Left kidney (tissue), 1 donor: ENCODE measurements at regions not wholly inside any gene's neighbourhood (a gene's known extent, or its start where the extent isn't known, plus 50 kb on each side); places are given as distances from the start of the nearest gene placed in this dataset.

Experiments
- DNase-seq: peaks from one replicate; pipeline ENCODE4 v3.0.0-alpha.2; 2013

DNA sequence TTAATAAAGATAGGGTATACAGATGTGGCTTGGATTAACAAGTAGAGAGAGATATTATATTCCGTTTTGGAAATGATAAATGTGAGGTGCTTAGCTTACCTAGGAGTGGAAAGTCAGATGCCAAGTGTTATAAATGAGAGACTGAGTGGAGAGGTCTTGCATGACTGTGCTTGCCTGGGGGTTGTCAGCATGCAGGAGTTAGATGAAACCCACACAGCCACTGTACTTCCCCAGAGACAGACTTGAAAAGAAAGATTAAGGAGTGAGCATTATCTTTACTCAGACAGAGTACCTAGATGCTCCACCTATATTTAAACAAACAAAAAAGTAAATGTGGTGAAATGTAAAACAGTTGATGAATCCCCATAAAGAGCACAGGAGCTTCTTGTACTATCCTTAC, 482.7 kb downstream of the RIT2 start:
- no peak for DNase-seq

- no peak for DNase-seq
These were observed 480.0 kb downstream of the RIT2 start for GRCh38 chr18:42635378-42636048.

- peak; percentile 1 for DNase-seq
These were observed 479.2 kb downstream of the RIT2 start for GRCh38 chr18:42636309-42636708.

- no peak for DNase-seq
These were observed 475.3 kb downstream of the RIT2 start for GRCh38 chr18:42640160-42640559.

- no peak for DNase-seq
These were observed 473.5 kb downstream of the RIT2 start for GRCh38 chr18:42641996-42642395.

- DNase-seq, result no peak
These were observed 470.8 kb downstream of the RIT2 start for GRCh38 chr18:42644729-42645131.

- no peak for DNase-seq
These were observed 466.0 kb downstream of the RIT2 start for GRCh38 chr18:42649331-42650035.

DNA sequence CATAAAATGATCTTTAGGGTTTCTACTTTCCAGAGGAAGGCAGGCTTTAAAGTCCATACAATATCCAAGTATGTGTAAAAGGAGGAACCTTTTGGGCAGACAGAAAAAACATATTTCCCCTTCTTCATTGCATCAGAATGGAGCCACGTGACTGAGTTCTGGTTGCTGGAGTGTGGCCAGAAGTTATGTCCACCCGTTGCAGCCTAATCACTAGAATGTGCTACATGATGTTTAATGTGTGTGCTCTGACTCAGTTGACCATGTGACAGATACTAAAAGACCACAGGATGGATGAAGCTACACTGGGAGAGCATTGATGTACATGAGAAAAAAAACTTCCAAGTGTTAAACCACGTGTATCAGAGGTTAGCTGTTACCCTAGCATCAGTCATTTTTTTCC, 460.9 kb downstream of the RIT2 start:
- no peak for DNase-seq

- no peak for DNase-seq
These were observed 457.9 kb downstream of the RIT2 start for GRCh38 chr18:42657551-42657950.

GRCh38 chr18:42658171-42658570, 457.3 kb downstream of the RIT2 start:
- DNase-seq, result no peak

DNA sequence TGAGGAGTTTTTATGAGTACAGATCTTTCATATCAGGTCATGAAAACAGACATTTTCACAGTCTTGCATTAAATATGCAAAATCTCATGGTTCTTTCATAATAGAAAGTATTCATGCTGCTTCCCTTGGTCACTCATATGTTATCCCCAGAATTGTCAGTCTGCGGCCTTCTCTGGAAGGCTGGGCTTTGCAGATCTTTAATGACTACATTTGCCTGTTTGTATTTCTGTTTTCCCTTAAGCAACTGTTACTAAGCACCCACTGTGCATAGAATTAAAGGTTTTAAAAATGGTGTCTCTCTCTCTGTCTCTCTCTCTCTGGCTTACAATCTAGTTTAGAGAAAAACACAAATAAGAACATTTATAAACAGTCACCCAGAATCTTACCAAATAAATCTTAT, 456.3 kb downstream of the RIT2 start:
- no peak for DNase-seq

DNA sequence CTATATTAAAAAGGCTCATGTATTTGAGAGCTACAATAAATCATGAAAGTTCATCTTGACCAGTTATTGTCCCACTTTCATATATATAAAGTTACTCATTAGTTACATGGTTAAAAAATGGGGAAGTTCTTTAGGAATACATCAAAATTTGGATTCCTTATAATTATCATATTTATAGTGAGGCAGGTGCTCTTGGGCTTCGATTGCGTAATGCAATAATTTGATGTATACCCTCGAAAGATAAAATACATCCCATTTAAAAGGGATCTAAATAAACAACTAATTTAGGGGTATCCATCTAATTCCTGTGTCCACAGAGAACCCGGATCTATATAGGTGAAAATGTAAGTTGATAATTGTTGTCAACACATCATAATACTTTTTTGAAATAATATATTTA, 444.6 kb downstream of the RIT2 start:
- DNase-seq, result no peak

- no peak for DNase-seq
These were observed 439.7 kb downstream of the RIT2 start for GRCh38 chr18:42675810-42676209.

DNA sequence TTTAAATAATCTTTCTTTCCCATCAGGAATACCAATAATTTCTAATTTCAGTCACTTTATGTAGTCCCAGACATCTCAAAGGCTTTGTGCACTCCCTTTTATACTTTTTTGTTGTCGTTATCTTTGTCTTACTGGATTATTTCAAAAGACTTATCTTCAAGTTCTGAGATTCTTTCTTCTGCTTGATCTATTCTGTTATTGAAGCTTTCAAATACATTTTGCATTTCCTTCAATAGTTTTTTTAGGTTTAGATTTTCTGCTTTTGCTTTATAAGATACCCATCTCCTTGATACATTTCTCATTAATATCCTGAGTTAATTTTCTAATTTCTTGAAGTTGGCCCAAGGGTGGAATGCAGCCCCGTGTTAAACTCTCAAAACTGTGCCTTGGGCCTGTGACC, 432.4 kb downstream of the RIT2 start:
- DNase-seq, result no peak

DNA sequence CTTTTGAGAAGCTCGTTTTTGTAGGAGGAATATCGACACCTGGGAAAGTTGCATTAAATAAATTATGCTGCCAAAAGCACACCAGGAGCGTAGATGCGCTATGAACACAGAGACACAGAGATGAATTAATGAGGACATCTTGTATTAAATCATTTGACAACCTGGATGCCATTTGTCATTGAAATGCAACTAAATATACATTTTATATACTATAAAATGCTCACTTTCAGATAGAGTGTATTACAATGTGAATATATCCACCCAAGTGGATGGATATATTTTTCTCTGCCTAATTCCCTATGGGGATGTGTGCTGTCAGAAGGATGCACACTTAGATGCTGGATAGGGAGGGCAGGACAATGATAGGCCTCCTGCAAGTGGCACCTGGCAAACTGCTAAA, 426.2 kb downstream of the RIT2 start:
- DNase-seq, result no peak
